ENCODE measurements at regions not wholly inside any gene's neighbourhood (a gene's known extent, or its start where the extent isn't known, plus 50 kb on each side); places are given as distances from the start of the nearest gene placed in this dataset.

GRCh38 chr9:88319936-88320747, 68.1 kb upstream of the SPIN1 start:
- no peaks in the 10 kb centered on the region for H3K9me3 Mint-ChIP-seq (ENCODE audit: low read depth)
- H3K27ac Mint-ChIP-seq = no peak overlapping the region
- H3K4me3 Mint-ChIP-seq (ENCODE audit: low read depth) = no peak overlapping the region
- peaks cover 2% of the 10 kb centered on the region for H3K4me1 Mint-ChIP-seq (ENCODE audit: low read depth)
- no peak for TF ChIP-seq CTCF (IDR thresholded peaks at IDR 0.05; ENCODE audit: unreplicated experiment)
- H3K36me3 Mint-ChIP-seq (ENCODE audit: insufficient read depth) = no peaks in the 10 kb centered on the region
- peaks cover 3% of the 10 kb centered on the region for H3K27me3 Mint-ChIP-seq
- no peak for DNase-seq (ENCODE audit: low spot score, unreplicated experiment)

- H3K4me1 Mint-ChIP-seq (ENCODE audit: low read depth) = peaks cover 9% of the 10 kb centered on the region
- H3K27me3 Mint-ChIP-seq = no peaks in the 10 kb centered on the region
- no peaks in the 10 kb centered on the region for H3K9me3 Mint-ChIP-seq (ENCODE audit: low read depth)
- no peak overlapping the region for H3K4me3 Mint-ChIP-seq (ENCODE audit: low read depth)
- TF ChIP-seq CTCF (IDR thresholded peaks at IDR 0.05; ENCODE audit: unreplicated experiment) = peak; percentile 26
- no peaks in the 10 kb centered on the region for H3K36me3 Mint-ChIP-seq (ENCODE audit: insufficient read depth)
- peak overlapping the region; percentile 33 for H3K27ac Mint-ChIP-seq
- DNase-seq (ENCODE audit: low spot score, unreplicated experiment) = no peak
Measured at GRCh38 chr9:88313364-88314220, 74.7 kb upstream of the SPIN1 start.

GRCh38 chr9:88312517-88313103, 75.6 kb upstream of the SPIN1 start:
- Mint-ChIP-seq H3K36me3 (ENCODE audit: insufficient read depth) (no peaks in the 10 kb centered on the region), H3K27me3 (no peaks in the 10 kb centered on the region), H3K9me3 (ENCODE audit: low read depth) (no peaks in the 10 kb centered on the region), H3K4me1 (ENCODE audit: low read depth) (peaks cover 9% of the 10 kb centered on the region), H3K4me3 (ENCODE audit: low read depth) (no peak overlapping the region), H3K27ac (no peak overlapping the region)
- no peak for TF ChIP-seq CTCF (IDR thresholded peaks at IDR 0.05; ENCODE audit: unreplicated experiment)
- no peak for DNase-seq (ENCODE audit: low spot score, unreplicated experiment)

DNA sequence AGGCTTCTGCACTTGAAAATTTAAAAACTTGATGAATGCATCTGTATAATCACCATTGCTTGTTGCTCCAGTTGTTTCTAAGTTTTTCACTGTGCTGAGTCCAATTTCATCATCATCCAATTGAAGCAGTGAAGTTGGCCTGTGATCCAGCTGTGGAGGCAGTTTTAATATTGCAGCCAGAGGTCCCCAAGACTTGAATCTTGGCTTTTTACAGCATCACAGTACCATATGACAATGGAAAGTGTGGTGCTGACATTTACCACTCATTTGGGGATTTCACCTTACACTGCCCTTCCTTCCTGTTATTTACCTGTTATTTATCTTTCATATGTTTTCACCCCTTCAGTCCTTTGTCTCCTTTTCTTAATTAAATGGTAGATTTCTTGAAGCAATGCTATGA, 76.2 kb upstream of the SPIN1 start:
- no peak for TF ChIP-seq CTCF (IDR thresholded peaks at IDR 0.05; ENCODE audit: unreplicated experiment)
- H3K9me3 Mint-ChIP-seq (ENCODE audit: low read depth) = no peaks in the 10 kb centered on the region
- H3K36me3 Mint-ChIP-seq (ENCODE audit: insufficient read depth) = no peaks in the 10 kb centered on the region
- H3K27me3 Mint-ChIP-seq = no peaks in the 10 kb centered on the region
- H3K4me1 Mint-ChIP-seq (ENCODE audit: low read depth) = peaks cover 9% of the 10 kb centered on the region
- no peak for DNase-seq (ENCODE audit: low spot score, unreplicated experiment)
- H3K27ac Mint-ChIP-seq = no peak overlapping the region
- no peak overlapping the region for H3K4me3 Mint-ChIP-seq (ENCODE audit: low read depth)

GRCh38 chr9:88310310-88310980, 77.8 kb upstream of the SPIN1 start:
- no peak overlapping the region for H3K4me3 Mint-ChIP-seq (ENCODE audit: low read depth)
- H3K9me3 Mint-ChIP-seq (ENCODE audit: low read depth) = no peaks in the 10 kb centered on the region
- no peak for DNase-seq (ENCODE audit: low spot score, unreplicated experiment)
- no peak for TF ChIP-seq CTCF (IDR thresholded peaks at IDR 0.05; ENCODE audit: unreplicated experiment)
- peaks cover 9% of the 10 kb centered on the region for H3K4me1 Mint-ChIP-seq (ENCODE audit: low read depth)
- H3K36me3 Mint-ChIP-seq (ENCODE audit: insufficient read depth) = no peaks in the 10 kb centered on the region
- H3K27ac Mint-ChIP-seq = no peak overlapping the region
- peaks cover 4% of the 10 kb centered on the region for H3K27me3 Mint-ChIP-seq
